Keratinocyte (primary cell): ENCODE measurements at regions not wholly inside any gene's neighbourhood (a gene's known extent, or its start where the extent isn't known, plus 50 kb on each side); places are given as distances from the start of the nearest gene placed in this dataset.

ENCODE experiments used
- DNase-seq: peaks from one replicate; pipeline ENCODE4 v3.0.0-alpha.2; 2011; ENCODE audit warnings: low read depth, missing footprints, low spot score
- FAIRE-seq: peaks from 2 replicates; lab custom pipeline; 2011; peaks lifted over from hg19 to GRCh38; lab: Jason Lieb, UNC
- H2AFZ ChIP-seq: 2 replicates; pipeline ENCODE4 v1.6.0; 2012; ENCODE audit warnings: low read length, control low read depth, inconsistent platforms; ENCODE audit not compliant: control insufficient read depth
- H3K27ac ChIP-seq: 2 replicates; pipeline ENCODE4 v1.5.1; 2011; ENCODE audit warnings: low read length; ENCODE audit not compliant: control insufficient read depth, insufficient read depth
- H3K27me3 ChIP-seq: 3 replicates; pipeline ENCODE4 v1.6.0; 2011; ENCODE audit warnings: low read length; ENCODE audit not compliant: control insufficient read depth, insufficient read depth; ENCODE audit errors: extremely low read depth
- H3K36me3 ChIP-seq, 2 experiments: 2 replicates in 1 of 2; 3 replicates in 1 of 2; pipeline ENCODE4 v1.5.1; 2011; ENCODE audit warnings: low read length in 2 of 2, mild to moderate bottlenecking in 1 of 2; ENCODE audit not compliant: control insufficient read depth in 2 of 2, insufficient read depth in 2 of 2; ENCODE audit errors: extremely low read depth in 1 of 2
- H3K4me1 ChIP-seq: 3 replicates; pipeline ENCODE4 v1.5.1; 2011; ENCODE audit warnings: low read length; ENCODE audit not compliant: control insufficient read depth, insufficient read depth; ENCODE audit errors: extremely low read depth
- H3K4me2 ChIP-seq: 3 replicates; pipeline ENCODE4 v1.6.0; 2011; ENCODE audit warnings: low read depth, low read length; ENCODE audit not compliant: control insufficient read depth, insufficient read depth; ENCODE audit errors: extremely low read depth
- H3K4me3 ChIP-seq, 3 experiments: fragments of 200-600 bp in 1 of 3; sonication (generic) in 1 of 3; 2 replicates in 2 of 3; 3 replicates in 1 of 3; pipeline ENCODE4 v1.5.1; 2011 to 2016; ENCODE audit warnings: low read length in 3 of 3, mild to moderate bottlenecking in 3 of 3, control low read depth in 2 of 3, inconsistent platforms in 1 of 3, low read depth in 1 of 3, mixed read lengths in 1 of 3, mixed run types in 1 of 3, moderate library complexity in 1 of 3; ENCODE audit not compliant: control insufficient read depth in 2 of 3, insufficient read depth in 2 of 3; ENCODE audit errors: extremely low read depth in 1 of 3
- H3K79me2 ChIP-seq: 2 replicates; pipeline ENCODE4 v1.6.0; 2012; ENCODE audit warnings: low read length; ENCODE audit not compliant: control insufficient read depth, insufficient read depth
- H3K9ac ChIP-seq: 3 replicates; pipeline ENCODE4 v1.6.0; 2011; ENCODE audit warnings: low read length; ENCODE audit not compliant: control insufficient read depth, insufficient read depth; ENCODE audit errors: extremely low read depth
- H3K9me1 ChIP-seq: 3 replicates; pipeline ENCODE4 v1.6.0; 2011; ENCODE audit warnings: low read length; ENCODE audit not compliant: control insufficient read depth, insufficient read depth; ENCODE audit errors: extremely low read depth
- H3K9me3 ChIP-seq: 2 replicates; pipeline ENCODE4 v1.5.1; 2012; ENCODE audit warnings: low read depth, low read length; ENCODE audit not compliant: control insufficient read depth
- H4K20me1 ChIP-seq: 3 replicates; pipeline ENCODE4 v1.6.0; 2011; ENCODE audit warnings: low read length; ENCODE audit not compliant: control insufficient read depth, insufficient read depth; ENCODE audit errors: extremely low read depth
- CTCF ChIP-seq, 3 experiments: IDR thresholded peaks in 1 of 3; conservative IDR thresholded peaks in 1 of 3; optimal IDR thresholded peaks in 1 of 3; 2 replicates in 2 of 3; 3 replicates in 1 of 3; pipeline versions ENCODE3 to v1.5.1; 2011; ENCODE audit warnings: low read length in 3 of 3, mild to moderate bottlenecking in 3 of 3, moderate library complexity in 2 of 3, control low read depth in 1 of 3, inconsistent platforms in 1 of 3; ENCODE audit not compliant: insufficient read depth in 2 of 3; ENCODE audit errors: extremely low read depth in 1 of 3
- EZH2 ChIP-seq: IDR thresholded peaks from one replicate; pipeline ENCODE4 v1.6.1; 2012; ENCODE audit warnings: inconsistent platforms, mild to moderate bottlenecking, low read length, moderate library complexity
- dilution Hi-C: fragments of 300-500 bp; cut with MboI; formaldehyde crosslinking; loops from one replicate; pipeline ENCODE4 v1.7.0; 2020; ENCODE audit warnings: low sequenced_read_pairs; ENCODE audit not compliant: extremely low pct_ligation_motif_present

- H3K4me1 ChIP-seq, result no peaks in the 10 kb centered on the region
- H3K9ac ChIP-seq, result no peak overlapping the region
- H3K4me2 ChIP-seq, result no peak overlapping the region
- dilution Hi-C loops, result no loop called here
- H3K9me1 ChIP-seq, result no peaks in the 10 kb centered on the region
- no peaks in the 10 kb centered on the region for H3K79me2 ChIP-seq
- H3K27ac ChIP-seq, result no peak overlapping the region
- H4K20me1 ChIP-seq, result no peaks in the 10 kb centered on the region
- DNase-seq, result no peak
- no peak overlapping the region for H3K4me3 ChIP-seq
- TF ChIP-seq CTCF (optimal IDR thresholded peaks at IDR 0.05 in 1 of 3, IDR thresholded peaks at IDR 0.05 in 1 of 3, conservative IDR thresholded peaks at IDR 0.05 in 1 of 3; ENCODE audit: extremely low read depth in 1 of 3, insufficient read depth in 2 of 3, low read length in 3 of 3) (no peak), EZH2 (no peak)
- H3K36me3 ChIP-seq, result no peaks in the 10 kb centered on the region
- no peak for FAIRE-seq
- H2AFZ ChIP-seq, result no peak overlapping the region
- H3K27me3 ChIP-seq, result no peaks in the 10 kb centered on the region
- no peaks in the 10 kb centered on the region for H3K9me3 ChIP-seq
Observed at GRCh38 chr10:22856444-22857074, 71.3 kb upstream of the ARMC3 start.

GRCh38 chr10:22854935-22855421 is 72.9 kb upstream of the ARMC3 start:
- Histone ChIP-seq H3K4me1 (no peaks in the 10 kb centered on the region), H3K9me3 (no peaks in the 10 kb centered on the region), H3K9me1 (no peaks in the 10 kb centered on the region), H3K4me2 (no peak overlapping the region), H4K20me1 (no peaks in the 10 kb centered on the region), H3K4me3 (no peak overlapping the region), H3K36me3 (no peaks in the 10 kb centered on the region), H3K79me2 (no peaks in the 10 kb centered on the region), H3K27me3 (no peaks in the 10 kb centered on the region), H3K27ac (no peak overlapping the region), H3K9ac (no peak overlapping the region), H2AFZ (no peak overlapping the region)
- no peak for TF ChIP-seq EZH2
- TF ChIP-seq CTCF (optimal IDR thresholded peaks at IDR 0.05 in 1 of 3, IDR thresholded peaks at IDR 0.05 in 1 of 3, conservative IDR thresholded peaks at IDR 0.05 in 1 of 3; ENCODE audit: extremely low read depth in 1 of 3, insufficient read depth in 2 of 3, low read length in 3 of 3), result no peak
- DNase-seq (no peak), FAIRE-seq (no peak)
- dilution Hi-C loops, result no loop called here
